Liver (tissue), 8 donors: ENCODE measurements at regions not wholly inside any gene's neighbourhood (a gene's known extent, or its start where the extent isn't known, plus 50 kb on each side); places are given as distances from the start of the nearest gene placed in this dataset.

Source experiments
- DNase-seq: peaks from one replicate; pipeline ENCODE4 v3.0.0-alpha.2; 2017; ENCODE audit warnings: low spot score
- H3K27ac ChIP-seq, 2 donors: one replicate each; pipeline ENCODE4 v1.7.0; 2013; ENCODE audit warnings: inconsistent platforms in 2 of 2, low read length in 2 of 2, control low read depth in 1 of 2, low read depth in 1 of 2, mild to moderate bottlenecking in 1 of 2
- H3K27me3 ChIP-seq, 4 donors: one replicate each; pipeline versions ENCODE4 v1.6.1 to v1.7.0; 2013; ENCODE audit warnings: low read length in 3 of 4, inconsistent platforms in 1 of 4, mild to moderate bottlenecking in 1 of 4, moderate library complexity in 1 of 4; ENCODE audit not compliant: control insufficient read depth in 4 of 4, insufficient read depth in 4 of 4
- H3K36me3 ChIP-seq, 4 donors: one replicate each; pipeline versions ENCODE4 v1.6.1 to v1.7.0; 2013; ENCODE audit warnings: low read length in 3 of 4, mild to moderate bottlenecking in 3 of 4, low read depth in 1 of 4, moderate library complexity in 1 of 4; ENCODE audit not compliant: control insufficient read depth in 4 of 4, insufficient read depth in 3 of 4
- H3K4me1 ChIP-seq, 4 donors: one replicate each; pipeline versions ENCODE4 v1.6.1 to v1.7.0; 2013; ENCODE audit warnings: low read length in 3 of 4, mild to moderate bottlenecking in 3 of 4, moderate library complexity in 1 of 4; ENCODE audit not compliant: control insufficient read depth in 4 of 4, insufficient read depth in 4 of 4
- H3K4me3 ChIP-seq, 3 donors: one replicate each; pipeline versions ENCODE4 v1.6.1 to v1.7.0; 2013; ENCODE audit warnings: low read length in 3 of 3, control low read depth in 1 of 3, low read depth in 1 of 3, mild to moderate bottlenecking in 1 of 3
- H3K9ac ChIP-seq, 2 donors: one replicate each; pipeline ENCODE4 v1.7.0; 2013; ENCODE audit warnings: low read length in 2 of 2, mild to moderate bottlenecking in 2 of 2, moderate library complexity in 2 of 2, control low read depth in 1 of 2, low read depth in 1 of 2
- H3K9me3 ChIP-seq, 4 donors: one replicate each; pipeline versions ENCODE4 v1.6.1 to v1.7.0; 2013; ENCODE audit warnings: low read length in 3 of 4; ENCODE audit not compliant: control insufficient read depth in 4 of 4
- EGR1 ChIP-seq, 2 donors: IDR thresholded peaks; 2 replicates each; pipeline ENCODE4 v1.6.1; 2016 to 2018; ENCODE audit warnings: antibody characterized with exemption in 2 of 2, low read depth in 2 of 2
- FOXA1 ChIP-seq: IDR thresholded peaks from 2 replicates; pipeline ENCODE4 v1.6.1; 2016; ENCODE audit warnings: antibody characterized with exemption
- FOXA2 ChIP-seq: IDR thresholded peaks from 2 replicates; pipeline ENCODE4 v1.6.1; 2016; ENCODE audit warnings: antibody characterized with exemption
- GABPA ChIP-seq, 2 donors: IDR thresholded peaks in 1 of 2; conservative IDR thresholded peaks in 1 of 2; 2 replicates each; pipeline ENCODE4 v1.6.1; 2016; ENCODE audit warnings: antibody characterized with exemption in 2 of 2, mild to moderate bottlenecking in 1 of 2, moderate library complexity in 1 of 2
- HNF4A ChIP-seq, 2 donors: conservative IDR thresholded peaks; 2 replicates each; pipeline ENCODE4 v1.6.1; 2016; ENCODE audit warnings: antibody characterized with exemption in 2 of 2, mild to moderate bottlenecking in 2 of 2
- HNF4G ChIP-seq: IDR thresholded peaks from 2 replicates; pipeline ENCODE4 v1.6.1; 2016; ENCODE audit warnings: antibody characterized with exemption
- JUND ChIP-seq, 2 donors: IDR thresholded peaks; 2 replicates each; pipeline ENCODE4 v1.6.1; 2016; ENCODE audit warnings: antibody characterized with exemption in 2 of 2
- NR2F2 ChIP-seq: IDR thresholded peaks from 2 replicates; pipeline ENCODE4 v1.6.1; 2016; ENCODE audit warnings: antibody characterized with exemption
- RAD21 ChIP-seq, 2 donors: IDR thresholded peaks; 2 replicates each; pipeline ENCODE4 v1.6.1; 2016; ENCODE audit warnings: antibody characterized with exemption in 2 of 2, mild to moderate bottlenecking in 2 of 2
- RXRA ChIP-seq, 2 donors: IDR thresholded peaks; 2 replicates each; pipeline ENCODE4 v1.6.1; 2017 to 2018; ENCODE audit warnings: antibody characterized with exemption in 2 of 2, mild to moderate bottlenecking in 1 of 2
- SP1 ChIP-seq: IDR thresholded peaks from 2 replicates; pipeline ENCODE4 v1.6.1; 2018; ENCODE audit warnings: antibody characterized with exemption, mild to moderate bottlenecking
- TAF1 ChIP-seq: conservative IDR thresholded peaks from 2 replicates; pipeline ENCODE4 v1.6.1; 2016; ENCODE audit warnings: antibody characterized with exemption, mild to moderate bottlenecking
- YY1 ChIP-seq: IDR thresholded peaks from 2 replicates; pipeline ENCODE4 v1.6.1; 2016; ENCODE audit warnings: antibody characterized with exemption, mild to moderate bottlenecking
- WGBS: extraction: QIAGEN DNeasy Blood & Tissue Kit; methylation state at CpG from one replicate; pipeline ENCODE4 v1.1.7; 2013; 5-methylcytosine and 5-hydroxymethylcytosine counted together
- TF ChIP-seq, protein P1 (sequence below): IDR thresholded peaks from 2 replicates; pipeline ENCODE4 v1.6.1; 2016; ENCODE audit warnings: antibody characterized with exemption, mild to moderate bottlenecking
- TF ChIP-seq, protein P2 (sequence below): fragments of 150-350 bp; IDR thresholded peaks from 2 replicates; pipeline ENCODE4 v1.5.1; 2017; ENCODE audit warnings: improper control_type of control experiment, low read depth, low read length; ENCODE audit not compliant: missing input control
- donor health status: healthy.
- donor health status: healthy.
- donor health status: healthy.
- donor health status: healthy.
- donor health status: healthy.

DNA sequence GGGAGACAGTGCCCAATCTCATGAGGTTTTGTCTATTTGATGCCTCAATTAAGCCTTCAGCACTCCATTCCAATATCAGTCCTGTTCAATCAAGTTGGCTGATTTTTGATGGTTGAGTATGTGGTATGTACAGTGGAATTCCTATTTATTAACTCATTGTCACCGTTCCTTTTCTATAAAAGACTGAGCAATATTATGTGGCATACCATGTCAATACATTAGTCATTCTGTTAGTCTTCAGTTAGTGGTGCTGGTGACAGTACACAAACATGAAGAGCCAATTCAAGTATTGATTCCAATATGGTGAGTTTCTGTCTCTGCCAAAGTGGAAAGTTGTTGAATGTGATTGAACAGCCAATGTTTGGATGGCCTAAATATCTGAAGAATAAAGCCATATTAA lies 1343.9 kb downstream of the SUCLG1 start:
- no peak overlapping the region for H3K27ac ChIP-seq
- WGBS: 83% methylated on average over 1 of the region's 1 CpG
- H3K9me3 ChIP-seq: no peaks in the 10 kb centered on the region
- H3K4me3 ChIP-seq: no peak overlapping the region
- H3K4me1 ChIP-seq: no peaks in the 10 kb centered on the region
- no peaks in the 10 kb centered on the region for H3K27me3 ChIP-seq
- no peak for DNase-seq
- H3K9ac ChIP-seq: no peak overlapping the region
- H3K36me3 ChIP-seq: no peaks in the 10 kb centered on the region
- TF ChIP-seq FOXA1 (no peak), NR2F2 (no peak), GABPA (IDR thresholded peaks at IDR 0.05 in 1 of 2, conservative IDR thresholded peaks at IDR 0.05 in 1 of 2) (no peak), HNF4A (conservative IDR thresholded peaks at IDR 0.05) (no peak), EGR1 (IDR thresholded peaks at IDR 0.05; ENCODE audit: low read depth in 2 of 2) (no peak), JUND (IDR thresholded peaks at IDR 0.05) (no peak), FOXA2 (no peak), YY1 (no peak), RAD21 (IDR thresholded peaks at IDR 0.05) (no peak)

DNA sequence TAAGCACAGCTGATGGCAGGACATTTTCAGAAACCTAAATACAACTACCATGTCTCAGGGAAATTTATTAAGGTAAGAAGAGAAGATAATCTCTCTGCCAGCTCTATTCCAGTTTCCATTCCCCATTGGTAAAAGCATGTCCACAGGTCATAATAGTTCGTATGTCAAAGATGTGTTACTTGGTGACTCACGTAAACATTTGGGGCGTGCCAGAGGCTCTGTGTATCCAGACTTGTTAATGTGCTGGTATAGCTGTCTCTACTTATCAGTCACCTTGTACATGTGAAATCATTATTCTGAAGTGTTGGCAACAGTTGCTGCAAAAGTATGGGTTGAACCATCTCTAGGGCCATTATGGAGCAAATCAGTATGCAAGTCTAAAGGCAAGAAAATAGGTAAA lies 1345.1 kb downstream of the SUCLG1 start:
- H3K9ac ChIP-seq: no peak overlapping the region
- DNase-seq: no peak
- H3K4me1 ChIP-seq: no peaks in the 10 kb centered on the region
- H3K36me3 ChIP-seq: no peaks in the 10 kb centered on the region
- no peak overlapping the region for H3K4me3 ChIP-seq
- H3K27me3 ChIP-seq: no peaks in the 10 kb centered on the region
- no peak overlapping the region for H3K27ac ChIP-seq
- WGBS: 97% methylated on average over 3 of the region's 3 CpGs
- no peaks in the 10 kb centered on the region for H3K9me3 ChIP-seq
- TF ChIP-seq, protein P1, sequence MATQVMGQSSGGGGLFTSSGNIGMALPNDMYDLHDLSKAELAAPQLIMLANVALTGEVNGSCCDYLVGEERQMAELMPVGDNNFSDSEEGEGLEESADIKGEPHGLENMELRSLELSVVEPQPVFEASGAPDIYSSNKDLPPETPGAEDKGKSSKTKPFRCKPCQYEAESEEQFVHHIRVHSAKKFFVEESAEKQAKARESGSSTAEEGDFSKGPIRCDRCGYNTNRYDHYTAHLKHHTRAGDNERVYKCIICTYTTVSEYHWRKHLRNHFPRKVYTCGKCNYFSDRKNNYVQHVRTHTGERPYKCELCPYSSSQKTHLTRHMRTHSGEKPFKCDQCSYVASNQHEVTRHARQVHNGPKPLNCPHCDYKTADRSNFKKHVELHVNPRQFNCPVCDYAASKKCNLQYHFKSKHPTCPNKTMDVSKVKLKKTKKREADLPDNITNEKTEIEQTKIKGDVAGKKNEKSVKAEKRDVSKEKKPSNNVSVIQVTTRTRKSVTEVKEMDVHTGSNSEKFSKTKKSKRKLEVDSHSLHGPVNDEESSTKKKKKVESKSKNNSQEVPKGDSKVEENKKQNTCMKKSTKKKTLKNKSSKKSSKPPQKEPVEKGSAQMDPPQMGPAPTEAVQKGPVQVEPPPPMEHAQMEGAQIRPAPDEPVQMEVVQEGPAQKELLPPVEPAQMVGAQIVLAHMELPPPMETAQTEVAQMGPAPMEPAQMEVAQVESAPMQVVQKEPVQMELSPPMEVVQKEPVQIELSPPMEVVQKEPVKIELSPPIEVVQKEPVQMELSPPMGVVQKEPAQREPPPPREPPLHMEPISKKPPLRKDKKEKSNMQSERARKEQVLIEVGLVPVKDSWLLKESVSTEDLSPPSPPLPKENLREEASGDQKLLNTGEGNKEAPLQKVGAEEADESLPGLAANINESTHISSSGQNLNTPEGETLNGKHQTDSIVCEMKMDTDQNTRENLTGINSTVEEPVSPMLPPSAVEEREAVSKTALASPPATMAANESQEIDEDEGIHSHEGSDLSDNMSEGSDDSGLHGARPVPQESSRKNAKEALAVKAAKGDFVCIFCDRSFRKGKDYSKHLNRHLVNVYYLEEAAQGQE: no peak

DNA sequence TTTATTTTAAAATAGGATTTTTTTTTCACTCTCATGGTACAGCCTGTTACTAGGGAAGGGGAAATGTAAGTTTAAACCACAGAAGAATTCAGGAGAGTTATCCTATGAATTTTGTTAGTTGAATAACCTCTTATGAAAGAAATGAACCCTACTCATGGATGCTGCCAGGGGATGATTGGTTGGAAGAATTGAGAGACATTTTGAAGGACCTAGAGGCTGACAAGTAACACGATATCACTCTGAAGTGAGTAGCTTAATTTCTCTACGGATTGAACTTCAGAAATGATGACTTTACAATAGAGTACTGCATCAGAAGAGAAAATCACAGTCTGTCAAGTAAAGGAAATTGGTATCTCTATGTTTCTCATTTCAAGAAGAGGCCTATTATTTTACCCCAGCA lies 1346.2 kb downstream of the SUCLG1 start:
- TF ChIP-seq YY1: no peak
- TF ChIP-seq HNF4A (conservative IDR thresholded peaks at IDR 0.05): no peak
- no peak for TF ChIP-seq TAF1
- no peak for TF ChIP-seq RXRA (IDR thresholded peaks at IDR 0.05)
- DNase-seq: no peak
- WGBS: 86% methylated on average over 2 of the region's 2 CpGs
- Histone ChIP-seq H3K27ac (no peak overlapping the region), H3K36me3 (no peaks in the 10 kb centered on the region), H3K4me1 (no peaks in the 10 kb centered on the region), H3K9ac (no peak overlapping the region), H3K27me3 (no peaks in the 10 kb centered on the region), H3K9me3 (no peaks in the 10 kb centered on the region), H3K4me3 (no peak overlapping the region)

DNA sequence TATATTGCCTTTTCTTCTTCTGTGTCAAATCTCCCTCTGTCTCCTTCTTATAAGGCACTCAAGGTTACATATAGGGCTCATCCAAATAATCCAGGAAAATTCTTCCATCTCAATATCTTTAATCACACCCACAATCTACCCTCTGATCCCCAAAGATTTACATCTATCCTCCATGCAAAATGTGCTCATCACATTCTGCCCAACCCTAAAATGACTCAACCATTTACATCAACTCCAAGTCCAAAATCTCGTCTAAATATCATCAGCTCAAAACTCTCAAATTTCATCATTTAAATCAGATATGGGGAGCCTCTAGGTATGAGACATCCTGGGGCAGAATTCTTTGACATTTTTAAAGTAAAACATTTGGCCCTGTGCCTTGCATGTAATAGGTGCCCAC lies 1349.8 kb downstream of the SUCLG1 start:
- no peak for DNase-seq
- Histone ChIP-seq H3K4me3 (no peak overlapping the region), H3K4me1 (no peaks in the 10 kb centered on the region), H3K9me3 (no peaks in the 10 kb centered on the region), H3K9ac (no peak overlapping the region), H3K27me3 (peaks cover 0 to 2% (median 0%) of the 10 kb centered on the region in 4 donors), H3K27ac (no peak overlapping the region), H3K36me3 (no peaks in the 10 kb centered on the region)
- WGBS: 66% methylated on average over 1 of the region's 1 CpG
- TF ChIP-seq RAD21 (IDR thresholded peaks at IDR 0.05) (no peak), TAF1 (no peak), HNF4G (no peak), EGR1 (IDR thresholded peaks at IDR 0.05; ENCODE audit: low read depth in 2 of 2) (no peak), SP1 (no peak)
- TF ChIP-seq, protein P2, sequence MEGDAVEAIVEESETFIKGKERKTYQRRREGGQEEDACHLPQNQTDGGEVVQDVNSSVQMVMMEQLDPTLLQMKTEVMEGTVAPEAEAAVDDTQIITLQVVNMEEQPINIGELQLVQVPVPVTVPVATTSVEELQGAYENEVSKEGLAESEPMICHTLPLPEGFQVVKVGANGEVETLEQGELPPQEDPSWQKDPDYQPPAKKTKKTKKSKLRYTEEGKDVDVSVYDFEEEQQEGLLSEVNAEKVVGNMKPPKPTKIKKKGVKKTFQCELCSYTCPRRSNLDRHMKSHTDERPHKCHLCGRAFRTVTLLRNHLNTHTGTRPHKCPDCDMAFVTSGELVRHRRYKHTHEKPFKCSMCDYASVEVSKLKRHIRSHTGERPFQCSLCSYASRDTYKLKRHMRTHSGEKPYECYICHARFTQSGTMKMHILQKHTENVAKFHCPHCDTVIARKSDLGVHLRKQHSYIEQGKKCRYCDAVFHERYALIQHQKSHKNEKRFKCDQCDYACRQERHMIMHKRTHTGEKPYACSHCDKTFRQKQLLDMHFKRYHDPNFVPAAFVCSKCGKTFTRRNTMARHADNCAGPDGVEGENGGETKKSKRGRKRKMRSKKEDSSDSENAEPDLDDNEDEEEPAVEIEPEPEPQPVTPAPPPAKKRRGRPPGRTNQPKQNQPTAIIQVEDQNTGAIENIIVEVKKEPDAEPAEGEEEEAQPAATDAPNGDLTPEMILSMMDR: no peak
